Nephron (organoid): ENCODE measurements at regions not wholly inside any gene's neighbourhood (a gene's known extent, or its start where the extent isn't known, plus 50 kb on each side); places are given as distances from the start of the nearest gene placed in this dataset.

Source experiments
- H3K27ac Mint-ChIP-seq, 3 experiments: 2 replicates each; pipeline ENCODE4 v1.8.0; 2020; ENCODE audit warnings: mixed read lengths in 3 of 3, mild to moderate bottlenecking in 2 of 3, moderate library complexity in 1 of 3
- H3K27me3 Mint-ChIP-seq: 2 replicates; pipeline ENCODE4 v1.8.0; 2021; ENCODE audit warnings: low read depth, mild to moderate bottlenecking, moderate library complexity, mixed read lengths
- H3K36me3 Mint-ChIP-seq: 2 replicates; pipeline ENCODE4 v1.8.0; 2020; ENCODE audit warnings: low read depth, mixed read lengths
- H3K4me1 Mint-ChIP-seq: 2 replicates; pipeline ENCODE4 v1.8.0; 2020; ENCODE audit warnings: mixed read lengths
- H3K4me3 Mint-ChIP-seq, 3 experiments: 2 replicates each; pipeline ENCODE4 v1.8.0; 2020; ENCODE audit warnings: mild to moderate bottlenecking in 3 of 3, mixed read lengths in 3 of 3, moderate library complexity in 2 of 3
- H3K9me3 Mint-ChIP-seq: 2 replicates; pipeline ENCODE4 v1.8.0; 2020; ENCODE audit warnings: mixed read lengths
- CTCF ChIP-seq, 3 experiments: fragments of 200-600 bp; sonication (generic); IDR thresholded peaks; one replicate each; pipeline ENCODE4 v1.5.0; 2021; ENCODE audit warnings: antibody characterized with exemption in 3 of 3; ENCODE audit not compliant: unreplicated experiment in 3 of 3

DNA sequence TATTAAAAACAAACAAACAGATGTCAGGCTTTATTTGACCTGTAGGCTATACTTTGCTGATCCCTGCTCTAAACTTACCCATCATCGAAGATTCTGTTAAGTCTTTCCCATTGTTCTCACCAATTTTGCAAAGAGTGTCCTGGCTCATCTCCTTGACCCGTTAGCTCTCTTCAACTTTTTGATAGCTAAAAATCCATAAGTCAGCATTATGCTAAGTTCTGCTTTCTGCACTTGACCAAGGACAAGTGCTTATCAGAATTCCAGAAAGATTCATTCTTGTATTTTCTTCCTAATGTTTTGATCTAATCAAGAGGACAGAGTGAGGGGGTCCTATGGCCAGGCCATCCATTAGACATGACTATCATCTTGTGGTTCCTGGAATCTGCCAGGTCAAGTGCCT, 503.5 kb downstream of the FUT8 start:
- H3K9me3 Mint-ChIP-seq: no peaks in the 10 kb centered on the region
- no peak overlapping the region for H3K4me3 Mint-ChIP-seq
- H3K27me3 Mint-ChIP-seq: peaks cover 8% of the 10 kb centered on the region
- TF ChIP-seq CTCF (IDR thresholded peaks at IDR 0.05; ENCODE audit: unreplicated experiment in 3 of 3): no peak
- H3K27ac Mint-ChIP-seq: no peak overlapping the region
- no peaks in the 10 kb centered on the region for H3K4me1 Mint-ChIP-seq
- H3K36me3 Mint-ChIP-seq: no peaks in the 10 kb centered on the region

DNA sequence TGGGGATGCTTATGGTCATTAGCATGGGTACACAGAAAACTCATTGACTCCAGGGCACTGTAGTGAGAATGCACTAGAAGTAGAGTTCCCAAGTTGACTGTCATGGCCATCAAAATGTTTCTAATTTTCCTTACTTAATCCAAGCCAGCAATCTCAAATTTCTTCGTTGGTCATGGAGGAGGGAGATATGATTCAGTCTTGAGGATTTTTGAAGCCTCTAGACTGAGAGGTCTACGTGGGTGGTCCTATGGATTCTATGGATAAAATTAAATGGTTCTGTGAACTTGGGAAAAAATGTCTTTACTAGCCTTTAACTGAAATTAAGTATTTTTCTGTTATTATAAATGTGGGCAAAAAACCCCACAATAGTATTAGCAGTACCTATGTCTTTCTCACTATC, 508.5 kb downstream of the FUT8 start:
- TF ChIP-seq CTCF (IDR thresholded peaks at IDR 0.05; ENCODE audit: unreplicated experiment in 3 of 3): no peak
- Mint-ChIP-seq H3K4me1 (no peaks in the 10 kb centered on the region), H3K4me3 (no peak overlapping the region), H3K9me3 (no peaks in the 10 kb centered on the region), H3K36me3 (no peaks in the 10 kb centered on the region), H3K27me3 (peaks cover 10% of the 10 kb centered on the region), H3K27ac (no peak overlapping the region)

DNA sequence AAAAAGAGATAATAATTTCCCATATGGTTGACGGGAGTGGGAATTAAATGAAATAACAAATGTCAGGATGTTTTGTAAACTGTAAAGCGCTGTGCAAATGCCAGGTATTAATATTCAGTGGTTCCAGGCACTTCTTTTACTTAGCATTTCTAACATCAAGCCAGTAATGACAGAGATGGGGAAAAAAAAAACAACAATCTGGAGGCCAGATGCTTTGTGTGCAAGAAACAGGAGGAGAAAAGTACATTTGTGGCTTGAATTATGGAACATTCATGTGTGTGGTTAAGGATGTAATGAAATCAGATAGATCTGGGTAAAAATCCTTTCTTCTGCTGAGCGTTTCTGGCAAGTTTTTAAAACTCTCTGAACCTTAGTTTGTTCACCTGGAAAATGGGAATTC, 509.6 kb downstream of the FUT8 start:
- H3K27me3 Mint-ChIP-seq: peaks cover 20% of the 10 kb centered on the region
- H3K9me3 Mint-ChIP-seq: no peaks in the 10 kb centered on the region
- H3K36me3 Mint-ChIP-seq: no peaks in the 10 kb centered on the region
- TF ChIP-seq CTCF (IDR thresholded peaks at IDR 0.05; ENCODE audit: unreplicated experiment in 3 of 3): no peak
- no peak overlapping the region for H3K27ac Mint-ChIP-seq
- no peaks in the 10 kb centered on the region for H3K4me1 Mint-ChIP-seq
- no peak overlapping the region for H3K4me3 Mint-ChIP-seq

- Mint-ChIP-seq H3K27ac (no peak overlapping the region), H3K27me3 (peaks cover 46% of the 10 kb centered on the region), H3K36me3 (no peaks in the 10 kb centered on the region), H3K4me1 (no peaks in the 10 kb centered on the region), H3K4me3 (no peak overlapping the region), H3K9me3 (no peaks in the 10 kb centered on the region)
- TF ChIP-seq CTCF (IDR thresholded peaks at IDR 0.05; ENCODE audit: unreplicated experiment in 3 of 3): no peak
These were observed 514.0 kb downstream of the FUT8 start for GRCh38 chr14:65926504-65926903.

GRCh38 chr14:65926935-65927700, 514.6 kb downstream of the FUT8 start:
- TF ChIP-seq CTCF (IDR thresholded peaks at IDR 0.05; ENCODE audit: unreplicated experiment in 3 of 3): no peak
- Mint-ChIP-seq H3K27ac (no peak overlapping the region), H3K36me3 (no peaks in the 10 kb centered on the region), H3K4me1 (no peaks in the 10 kb centered on the region), H3K27me3 (peaks cover 46% of the 10 kb centered on the region), H3K9me3 (no peaks in the 10 kb centered on the region), H3K4me3 (no peak overlapping the region)

DNA sequence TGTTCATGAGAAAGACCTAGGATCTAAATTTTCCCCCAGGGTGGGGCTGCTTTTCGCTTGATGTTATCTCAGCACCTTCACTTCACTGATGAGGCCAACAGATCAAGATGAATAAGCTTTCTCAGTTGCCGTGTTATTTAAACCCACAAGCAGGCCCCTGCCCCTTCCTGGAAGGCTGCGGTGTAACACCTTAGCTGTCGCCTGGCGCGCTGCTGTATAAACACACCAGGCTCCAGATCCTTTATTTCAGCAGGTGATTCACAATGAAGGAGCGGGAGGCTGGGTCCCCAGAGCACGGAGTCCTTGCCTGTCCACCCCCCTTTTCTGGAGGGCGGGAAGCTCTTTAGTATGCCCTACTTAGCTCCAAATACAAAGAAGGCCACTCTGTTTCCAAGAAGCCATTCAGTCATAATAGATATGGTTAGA, 515.4 kb downstream of the FUT8 start:
- H3K4me3 Mint-ChIP-seq: no peak overlapping the region
- H3K36me3 Mint-ChIP-seq: no peaks in the 10 kb centered on the region
- H3K27ac Mint-ChIP-seq: no peak overlapping the region
- no peak for TF ChIP-seq CTCF (IDR thresholded peaks at IDR 0.05; ENCODE audit: unreplicated experiment in 3 of 3)
- H3K4me1 Mint-ChIP-seq: peaks cover 4% of the 10 kb centered on the region
- H3K27me3 Mint-ChIP-seq: peaks cover 46% of the 10 kb centered on the region
- no peaks in the 10 kb centered on the region for H3K9me3 Mint-ChIP-seq
